HG02884 (cell line): ENCODE measurements at regions not wholly inside any gene's neighbourhood (a gene's known extent, or its start where the extent isn't known, plus 50 kb on each side); places are given as distances from the start of the nearest gene placed in this dataset.
"Not testable (repeated sequence)": the region's sequence is repeated elsewhere in the genome, so short reads cannot be mapped to it uniquely, and the experiment has no call there.

Experiments used
- ATAC-seq: cut with Tn5 transposase; IDR thresholded peaks from one replicate; pipeline ENCODE4 v1.9.1; 2021; ENCODE audit warnings: mild to moderate bottlenecking, moderate library complexity; ENCODE audit not compliant: unreplicated experiment

GRCh38 chr6:92339936-92340640 is 1079.3 kb downstream of the EPHA7 start:
- ATAC-seq: no peak

GRCh38 chr6:92337571-92337970 is 1081.8 kb downstream of the EPHA7 start:
- ATAC-seq: no peak

- ATAC-seq: no peak
Observed at GRCh38 chr6:92329208-92329847, 1090.0 kb downstream of the EPHA7 start.

- no peak for ATAC-seq
Observed at GRCh38 chr6:92315312-92315711, 1104.0 kb downstream of the EPHA7 start.

- no peak for ATAC-seq
Observed at GRCh38 chr6:92297101-92297500, 1122.3 kb downstream of the EPHA7 start.

- ATAC-seq: no peak
Observed at GRCh38 chr6:92292067-92292466, 1127.3 kb downstream of the EPHA7 start.

- no peak for ATAC-seq
Observed at GRCh38 chr6:92289831-92290230, 1129.5 kb downstream of the EPHA7 start.

GRCh38 chr6:92281571-92282076 is 1137.7 kb downstream of the EPHA7 start:
- ATAC-seq: no peak

GRCh38 chr6:92275150-92275549 is 1144.2 kb downstream of the EPHA7 start:
- ATAC-seq: no peak

- ATAC-seq: no peak
Observed at GRCh38 chr6:92274588-92274987, 1144.8 kb downstream of the EPHA7 start.

- no peak for ATAC-seq
Observed at GRCh38 chr6:92273694-92274093, 1145.7 kb downstream of the EPHA7 start.

GRCh38 chr6:92271091-92271490 is 1148.3 kb downstream of the EPHA7 start:
- ATAC-seq: no peak

GRCh38 chr6:92270365-92270764 is 1149.0 kb downstream of the EPHA7 start:
- ATAC-seq: no peak

GRCh38 chr6:92267335-92267734 is 1152.0 kb downstream of the EPHA7 start:
- ATAC-seq: no peak

- no peak for ATAC-seq
Observed at GRCh38 chr6:92263864-92264263, 1155.5 kb downstream of the EPHA7 start.

- ATAC-seq: no peak
Observed at GRCh38 chr6:92259171-92259570, 1160.2 kb downstream of the EPHA7 start.

- ATAC-seq: no peak
Observed at GRCh38 chr6:92243315-92243714, 1176.0 kb downstream of the EPHA7 start.

- no peak for ATAC-seq
Observed at GRCh38 chr6:92231171-92231701, 1188.1 kb downstream of the EPHA7 start.

- ATAC-seq: not testable (repeated sequence)
Observed at GRCh38 chr6:92219987-92220386, 1199.4 kb downstream of the EPHA7 start.

GRCh38 chr6:92216717-92217116 is 1202.6 kb downstream of the EPHA7 start:
- no peak for ATAC-seq

- ATAC-seq: no peak
Observed at GRCh38 chr6:92201618-92202017, 1217.7 kb downstream of the EPHA7 start.

- no peak for ATAC-seq
Observed at GRCh38 chr6:92196325-92196724, 1223.0 kb downstream of the EPHA7 start.
